ENCODE measurements at regions not wholly inside any gene's neighbourhood (a gene's known extent, or its start where the extent isn't known, plus 50 kb on each side); places are given as distances from the start of the nearest gene placed in this dataset.

- TF ChIP-seq POLR2A (IDR thresholded peaks at IDR 0.05; ENCODE audit: low read depth, low read length) (no peak), TAF1 (IDR thresholded peaks at IDR 0.05; ENCODE audit: borderline replicate concordance, low read depth, low read length) (no peak), POLR2AphosphoS5 (IDR thresholded peaks at IDR 0.05; ENCODE audit: low read depth, low read length) (no peak)
Observed at GRCh38 chr13:90839061-90839460, 508.4 kb upstream of the MIR17HG start.

Measured in GM12892 (cell line).